Keratinocyte (primary cell): ENCODE measurements at regions not wholly inside any gene's neighbourhood (a gene's known extent, or its start where the extent isn't known, plus 50 kb on each side); places are given as distances from the start of the nearest gene placed in this dataset.

Source experiments
- DNase-seq: peaks from one replicate; pipeline ENCODE4 v3.0.0-alpha.2; 2011; ENCODE audit warnings: low read depth, missing footprints, low spot score
- FAIRE-seq: peaks from 2 replicates; lab custom pipeline; 2011; peaks lifted over from hg19 to GRCh38; lab: Jason Lieb, UNC
- H2AFZ ChIP-seq: 2 replicates; pipeline ENCODE4 v1.6.0; 2012; ENCODE audit warnings: low read length, control low read depth, inconsistent platforms; ENCODE audit not compliant: control insufficient read depth
- H3K27ac ChIP-seq: 2 replicates; pipeline ENCODE4 v1.5.1; 2011; ENCODE audit warnings: low read length; ENCODE audit not compliant: control insufficient read depth, insufficient read depth
- H3K27me3 ChIP-seq: 3 replicates; pipeline ENCODE4 v1.6.0; 2011; ENCODE audit warnings: low read length; ENCODE audit not compliant: control insufficient read depth, insufficient read depth; ENCODE audit errors: extremely low read depth
- H3K36me3 ChIP-seq, 2 experiments: 2 replicates in 1 of 2; 3 replicates in 1 of 2; pipeline ENCODE4 v1.5.1; 2011; ENCODE audit warnings: low read length in 2 of 2, mild to moderate bottlenecking in 1 of 2; ENCODE audit not compliant: control insufficient read depth in 2 of 2, insufficient read depth in 2 of 2; ENCODE audit errors: extremely low read depth in 1 of 2
- H3K4me1 ChIP-seq: 3 replicates; pipeline ENCODE4 v1.5.1; 2011; ENCODE audit warnings: low read length; ENCODE audit not compliant: control insufficient read depth, insufficient read depth; ENCODE audit errors: extremely low read depth
- H3K4me2 ChIP-seq: 3 replicates; pipeline ENCODE4 v1.6.0; 2011; ENCODE audit warnings: low read depth, low read length; ENCODE audit not compliant: control insufficient read depth, insufficient read depth; ENCODE audit errors: extremely low read depth
- H3K4me3 ChIP-seq, 3 experiments: fragments of 200-600 bp in 1 of 3; sonication (generic) in 1 of 3; 2 replicates in 2 of 3; 3 replicates in 1 of 3; pipeline ENCODE4 v1.5.1; 2011 to 2016; ENCODE audit warnings: low read length in 3 of 3, mild to moderate bottlenecking in 3 of 3, control low read depth in 2 of 3, inconsistent platforms in 1 of 3, low read depth in 1 of 3, mixed read lengths in 1 of 3, mixed run types in 1 of 3, moderate library complexity in 1 of 3; ENCODE audit not compliant: control insufficient read depth in 2 of 3, insufficient read depth in 2 of 3; ENCODE audit errors: extremely low read depth in 1 of 3
- H3K79me2 ChIP-seq: 2 replicates; pipeline ENCODE4 v1.6.0; 2012; ENCODE audit warnings: low read length; ENCODE audit not compliant: control insufficient read depth, insufficient read depth
- H3K9ac ChIP-seq: 3 replicates; pipeline ENCODE4 v1.6.0; 2011; ENCODE audit warnings: low read length; ENCODE audit not compliant: control insufficient read depth, insufficient read depth; ENCODE audit errors: extremely low read depth
- H3K9me1 ChIP-seq: 3 replicates; pipeline ENCODE4 v1.6.0; 2011; ENCODE audit warnings: low read length; ENCODE audit not compliant: control insufficient read depth, insufficient read depth; ENCODE audit errors: extremely low read depth
- H3K9me3 ChIP-seq: 2 replicates; pipeline ENCODE4 v1.5.1; 2012; ENCODE audit warnings: low read depth, low read length; ENCODE audit not compliant: control insufficient read depth
- H4K20me1 ChIP-seq: 3 replicates; pipeline ENCODE4 v1.6.0; 2011; ENCODE audit warnings: low read length; ENCODE audit not compliant: control insufficient read depth, insufficient read depth; ENCODE audit errors: extremely low read depth
- CTCF ChIP-seq, 3 experiments: IDR thresholded peaks in 1 of 3; conservative IDR thresholded peaks in 1 of 3; optimal IDR thresholded peaks in 1 of 3; 2 replicates in 2 of 3; 3 replicates in 1 of 3; pipeline versions ENCODE3 to v1.5.1; 2011; ENCODE audit warnings: low read length in 3 of 3, mild to moderate bottlenecking in 3 of 3, moderate library complexity in 2 of 3, control low read depth in 1 of 3, inconsistent platforms in 1 of 3; ENCODE audit not compliant: insufficient read depth in 2 of 3; ENCODE audit errors: extremely low read depth in 1 of 3
- EZH2 ChIP-seq: IDR thresholded peaks from one replicate; pipeline ENCODE4 v1.6.1; 2012; ENCODE audit warnings: inconsistent platforms, mild to moderate bottlenecking, low read length, moderate library complexity
- dilution Hi-C: fragments of 300-500 bp; cut with MboI; formaldehyde crosslinking; loops from one replicate; pipeline ENCODE4 v1.7.0; 2020; ENCODE audit warnings: low sequenced_read_pairs; ENCODE audit not compliant: extremely low pct_ligation_motif_present

GRCh38 chr6:14655201-14656061 lies 537.9 kb downstream of the CD83 start:
- H3K4me1 ChIP-seq: peaks cover 12% of the 10 kb centered on the region
- H2AFZ ChIP-seq: no peak overlapping the region
- dilution Hi-C loops: no loop called here
- H3K9me3 ChIP-seq: no peaks in the 10 kb centered on the region
- H3K9me1 ChIP-seq: no peaks in the 10 kb centered on the region
- no peak overlapping the region for H3K27ac ChIP-seq
- no peaks in the 10 kb centered on the region for H3K36me3 ChIP-seq
- H3K27me3 ChIP-seq: no peaks in the 10 kb centered on the region
- H4K20me1 ChIP-seq: no peaks in the 10 kb centered on the region
- no peaks in the 10 kb centered on the region for H3K79me2 ChIP-seq
- no peak overlapping the region for H3K4me3 ChIP-seq
- H3K4me2 ChIP-seq: no peak overlapping the region
- no peak for TF ChIP-seq CTCF (optimal IDR thresholded peaks at IDR 0.05 in 1 of 3, IDR thresholded peaks at IDR 0.05 in 1 of 3, conservative IDR thresholded peaks at IDR 0.05 in 1 of 3; ENCODE audit: extremely low read depth in 1 of 3, insufficient read depth in 2 of 3, low read length in 3 of 3)
- no peak for TF ChIP-seq EZH2
- no peak overlapping the region for H3K9ac ChIP-seq
- no peak for DNase-seq
- no peak for FAIRE-seq

GRCh38 chr6:14656078-14656521 lies 538.5 kb downstream of the CD83 start:
- H3K4me3 ChIP-seq: no peak overlapping the region
- H3K79me2 ChIP-seq: no peaks in the 10 kb centered on the region
- no peak for FAIRE-seq
- no peak overlapping the region for H3K4me2 ChIP-seq
- H3K9me1 ChIP-seq: no peaks in the 10 kb centered on the region
- H3K36me3 ChIP-seq: no peaks in the 10 kb centered on the region
- peaks cover 12% of the 10 kb centered on the region for H3K4me1 ChIP-seq
- dilution Hi-C loops: no loop called here
- H3K9ac ChIP-seq: no peak overlapping the region
- no peak for DNase-seq
- no peaks in the 10 kb centered on the region for H3K27me3 ChIP-seq
- no peaks in the 10 kb centered on the region for H3K9me3 ChIP-seq
- H2AFZ ChIP-seq: no peak overlapping the region
- TF ChIP-seq EZH2 (no peak), CTCF (optimal IDR thresholded peaks at IDR 0.05 in 1 of 3, IDR thresholded peaks at IDR 0.05 in 1 of 3, conservative IDR thresholded peaks at IDR 0.05 in 1 of 3; ENCODE audit: extremely low read depth in 1 of 3, insufficient read depth in 2 of 3, low read length in 3 of 3) (no peak)
- H3K27ac ChIP-seq: no peak overlapping the region
- H4K20me1 ChIP-seq: no peaks in the 10 kb centered on the region
